ENCODE measurements at regions not wholly inside any gene's neighbourhood (a gene's known extent, or its start where the extent isn't known, plus 50 kb on each side); places are given as distances from the start of the nearest gene placed in this dataset.
A peak's percentile ranks its signal among the peaks of the same experiment; 100 is the strongest.

GRCh38 chr10:57867241-57867640 lies 400.5 kb downstream of the IPMK start:
- intact Hi-C loops (cut with DNase I), result no loop called here
- no peaks in the 10 kb centered on the region for H3K36me3 ChIP-seq
- no peak overlapping the region for H3K4me3 ChIP-seq
- no peaks in the 10 kb centered on the region for H3K9me3 ChIP-seq
- H3K27ac ChIP-seq, result no peak overlapping the region
- H3K27me3 ChIP-seq, result no peaks in the 10 kb centered on the region
- WGBS (ENCODE audit: insufficient coverage, low coverage, low lambda C conversion rate, missing lambda C conversion rate), result 10% methylated on average over 1 of the region's 1 CpG
- H3K4me1 ChIP-seq, result peaks cover 0 to 16% (median 7%) of the 10 kb centered on the region in 4 donors
- DNase-seq (no peak), ATAC-seq (no peak)
- TF ChIP-seq, protein P1, sequence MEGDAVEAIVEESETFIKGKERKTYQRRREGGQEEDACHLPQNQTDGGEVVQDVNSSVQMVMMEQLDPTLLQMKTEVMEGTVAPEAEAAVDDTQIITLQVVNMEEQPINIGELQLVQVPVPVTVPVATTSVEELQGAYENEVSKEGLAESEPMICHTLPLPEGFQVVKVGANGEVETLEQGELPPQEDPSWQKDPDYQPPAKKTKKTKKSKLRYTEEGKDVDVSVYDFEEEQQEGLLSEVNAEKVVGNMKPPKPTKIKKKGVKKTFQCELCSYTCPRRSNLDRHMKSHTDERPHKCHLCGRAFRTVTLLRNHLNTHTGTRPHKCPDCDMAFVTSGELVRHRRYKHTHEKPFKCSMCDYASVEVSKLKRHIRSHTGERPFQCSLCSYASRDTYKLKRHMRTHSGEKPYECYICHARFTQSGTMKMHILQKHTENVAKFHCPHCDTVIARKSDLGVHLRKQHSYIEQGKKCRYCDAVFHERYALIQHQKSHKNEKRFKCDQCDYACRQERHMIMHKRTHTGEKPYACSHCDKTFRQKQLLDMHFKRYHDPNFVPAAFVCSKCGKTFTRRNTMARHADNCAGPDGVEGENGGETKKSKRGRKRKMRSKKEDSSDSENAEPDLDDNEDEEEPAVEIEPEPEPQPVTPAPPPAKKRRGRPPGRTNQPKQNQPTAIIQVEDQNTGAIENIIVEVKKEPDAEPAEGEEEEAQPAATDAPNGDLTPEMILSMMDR (IDR thresholded peaks at IDR 0.05), result no peak
- TF ChIP-seq POLR2A (IDR thresholded peaks at IDR 0.05), result no peak

DNA sequence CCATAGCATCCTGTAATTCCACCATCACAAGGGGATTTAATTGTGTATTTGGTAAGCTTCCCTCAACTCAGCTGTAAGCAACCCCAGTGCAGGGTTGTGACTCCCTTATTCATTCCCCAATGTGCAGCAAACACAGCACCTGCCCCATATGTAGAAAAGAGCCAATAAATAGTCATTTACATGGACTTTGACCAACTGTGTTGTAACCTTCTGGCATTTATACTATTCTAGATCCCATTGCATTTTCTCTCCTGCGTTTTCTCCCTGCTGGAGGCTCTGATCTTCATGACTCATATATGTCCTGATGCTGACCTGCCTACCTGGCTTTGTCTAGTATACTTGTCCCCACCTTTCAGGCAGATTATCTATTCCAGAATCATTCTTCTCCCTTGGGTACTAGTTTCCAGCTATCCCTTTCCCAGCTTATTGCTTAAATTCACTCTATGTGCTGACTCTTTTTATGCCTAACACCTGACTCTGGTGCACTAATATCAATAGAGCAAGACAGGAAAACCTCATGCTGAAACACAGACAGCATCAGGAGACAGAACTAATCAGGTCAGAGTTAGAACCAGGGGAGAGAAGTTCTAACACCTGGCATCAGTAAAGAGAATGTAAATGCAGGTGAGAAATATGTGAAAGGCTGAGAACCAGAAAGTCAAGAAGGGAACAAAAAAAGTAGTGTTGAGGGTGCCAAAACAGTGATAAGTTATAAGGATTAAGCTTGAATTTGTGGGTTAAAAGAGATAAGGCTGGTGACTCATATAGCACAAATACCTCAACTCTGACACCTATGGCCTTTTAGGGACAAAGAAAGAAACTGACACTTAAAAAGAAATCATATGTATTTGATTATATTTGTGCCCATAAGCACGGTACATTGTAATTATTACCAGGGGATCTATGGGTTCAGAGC lies 402.7 kb downstream of the IPMK start:
- Histone ChIP-seq H3K27ac (peak overlapping the region; percentile 26 to 29 (median 27)), H3K36me3 (no peaks in the 10 kb centered on the region), H3K9me3 (no peaks in the 10 kb centered on the region), H3K4me3 (no peak overlapping the region), H3K27me3 (no peaks in the 10 kb centered on the region), H3K4me1 (peaks cover 0 to 16% (median 7%) of the 10 kb centered on the region in 4 donors)
- intact Hi-C loops (cut with DNase I), result no loop called here
- 17% methylated on average over 2 of the region's 2 CpGs for WGBS (ENCODE audit: insufficient coverage, low coverage, low lambda C conversion rate, missing lambda C conversion rate)
- TF ChIP-seq POLR2A (IDR thresholded peaks at IDR 0.05), result no peak
- TF ChIP-seq, protein P1 (IDR thresholded peaks at IDR 0.05), result no peak
- DNase-seq (peak in 2 of 3 donors; percentile 17 to 46), ATAC-seq (peak; percentile 98 to 99 (median 98))

GRCh38 chr10:57849691-57850357 lies 417.9 kb downstream of the IPMK start:
- H3K9me3 ChIP-seq, result no peaks in the 10 kb centered on the region
- intact Hi-C loops (cut with DNase I), result no loop called here
- no peaks in the 10 kb centered on the region for H3K4me1 ChIP-seq
- H3K4me3 ChIP-seq, result no peak overlapping the region
- no peaks in the 10 kb centered on the region for H3K27me3 ChIP-seq
- WGBS (ENCODE audit: insufficient coverage, low coverage, low lambda C conversion rate, missing lambda C conversion rate), result 17% methylated on average over 1 of the region's 1 CpG
- H3K36me3 ChIP-seq, result no peaks in the 10 kb centered on the region
- no peak overlapping the region for H3K27ac ChIP-seq
- ATAC-seq (peak; percentile 59 to 67 (median 64)), DNase-seq (no peak)
- TF ChIP-seq, protein P1 (IDR thresholded peaks at IDR 0.05), result peak; percentile 40 to 62 (median 58)
- no peak for TF ChIP-seq POLR2A (IDR thresholded peaks at IDR 0.05)

DNA sequence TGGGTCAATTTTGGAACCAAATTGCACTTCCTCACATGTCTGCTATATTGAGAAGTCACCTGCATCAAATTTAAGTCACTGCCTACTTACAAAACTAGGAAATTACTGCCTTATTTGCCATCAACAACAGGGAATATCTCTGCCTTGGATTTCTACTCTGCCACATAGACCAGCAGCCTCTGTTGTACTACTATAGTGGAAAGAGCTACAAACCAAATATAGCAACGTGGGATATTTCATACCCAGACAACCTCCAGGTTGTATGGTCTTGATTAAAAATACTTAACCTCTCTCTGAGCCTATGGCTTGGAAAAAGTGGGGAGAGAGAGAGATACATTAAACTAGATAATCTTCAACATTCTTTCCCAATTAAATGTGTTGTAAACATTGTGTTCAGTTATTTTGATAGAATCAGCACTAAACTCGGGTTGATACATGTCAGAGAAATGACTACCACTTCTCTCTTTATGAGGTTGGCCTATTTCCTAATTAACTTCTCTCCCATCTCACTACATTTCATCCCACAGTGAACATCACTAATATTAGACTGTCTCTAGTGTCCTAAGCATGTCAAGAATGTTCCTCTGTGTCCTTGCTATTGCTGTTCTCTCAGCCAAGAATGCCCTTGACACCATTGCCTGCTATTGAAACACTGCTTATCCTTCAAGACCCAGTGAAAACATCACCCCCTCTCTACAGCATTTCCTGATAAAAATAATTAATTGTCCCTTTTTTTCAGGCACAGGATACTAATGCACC lies 421.2 kb downstream of the IPMK start:
- intact Hi-C loops (cut with DNase I), result no loop called here
- no peak overlapping the region for H3K4me3 ChIP-seq
- WGBS (ENCODE audit: insufficient coverage, low coverage, low lambda C conversion rate, missing lambda C conversion rate), result 90% methylated on average over 1 of the region's 2 CpGs
- H3K9me3 ChIP-seq, result no peaks in the 10 kb centered on the region
- DNase-seq, result no peak
- H3K36me3 ChIP-seq, result no peaks in the 10 kb centered on the region
- H3K27me3 ChIP-seq, result no peaks in the 10 kb centered on the region
- H3K27ac ChIP-seq, result no peak overlapping the region
- no peak for TF ChIP-seq POLR2A (IDR thresholded peaks at IDR 0.05)
- TF ChIP-seq, protein P1 (IDR thresholded peaks at IDR 0.05), result no peak
- peaks cover 0 to 6% (median 0%) of the 10 kb centered on the region in 4 donors for H3K4me1 ChIP-seq
- ATAC-seq, result no peak
